AG09319 (cell line): ENCODE measurements at regions not wholly inside any gene's neighbourhood (a gene's known extent, or its start where the extent isn't known, plus 50 kb on each side); places are given as distances from the start of the nearest gene placed in this dataset.

ENCODE experiments used
- DNase-seq: peaks from one replicate; pipeline ENCODE4 v3.0.0-alpha.2; 2010; ENCODE audit warnings: low read depth; ENCODE audit errors: extremely low read depth
- TF ChIP-seq, protein P1 (sequence below): IDR thresholded peaks from 2 replicates; pipeline ENCODE4 v1.5.1; 2011; ENCODE audit warnings: low read depth, mild to moderate bottlenecking, inconsistent platforms, low read length, moderate library complexity

DNA sequence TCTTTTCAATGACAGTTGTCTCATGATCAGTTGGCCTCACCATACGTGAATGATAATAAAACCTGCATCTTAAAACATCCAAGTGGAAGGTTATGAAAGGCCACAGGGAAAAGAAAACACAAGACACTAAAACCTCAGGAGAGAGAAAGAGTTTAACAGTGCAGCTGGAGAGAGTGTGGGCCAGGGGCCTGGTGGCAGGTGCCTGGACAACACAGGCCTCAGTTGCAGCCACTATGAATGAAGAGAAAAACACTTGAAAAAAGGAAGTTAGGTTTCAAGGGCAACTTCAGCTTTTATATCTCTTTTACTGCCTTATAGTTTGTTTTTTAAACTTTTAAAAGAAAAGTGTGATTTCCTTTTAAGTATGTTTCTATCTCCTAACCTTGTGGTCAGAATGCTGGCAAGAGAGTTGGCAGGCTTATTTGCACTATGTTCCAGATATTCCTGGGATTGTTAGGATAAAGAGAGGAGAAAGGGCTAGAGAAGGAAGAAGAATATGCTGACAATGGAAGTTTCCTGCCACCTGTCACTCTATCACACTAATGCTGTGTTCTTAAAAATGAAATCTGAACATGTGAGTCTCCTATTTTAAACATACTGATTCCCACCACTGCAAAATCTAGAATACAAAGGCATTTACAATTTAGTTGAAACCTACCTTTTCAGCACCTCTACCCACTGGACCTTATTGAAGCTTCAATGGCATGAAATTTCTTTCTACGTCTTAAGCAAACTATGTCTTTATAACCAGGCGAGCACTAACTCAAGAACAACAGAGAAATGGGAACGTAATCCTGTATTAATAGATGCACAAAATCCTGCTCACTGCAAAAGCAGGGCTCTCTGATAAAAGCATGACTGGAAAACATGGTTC lies 222.4 kb downstream of the CD83 start:
- TF ChIP-seq, protein P1, sequence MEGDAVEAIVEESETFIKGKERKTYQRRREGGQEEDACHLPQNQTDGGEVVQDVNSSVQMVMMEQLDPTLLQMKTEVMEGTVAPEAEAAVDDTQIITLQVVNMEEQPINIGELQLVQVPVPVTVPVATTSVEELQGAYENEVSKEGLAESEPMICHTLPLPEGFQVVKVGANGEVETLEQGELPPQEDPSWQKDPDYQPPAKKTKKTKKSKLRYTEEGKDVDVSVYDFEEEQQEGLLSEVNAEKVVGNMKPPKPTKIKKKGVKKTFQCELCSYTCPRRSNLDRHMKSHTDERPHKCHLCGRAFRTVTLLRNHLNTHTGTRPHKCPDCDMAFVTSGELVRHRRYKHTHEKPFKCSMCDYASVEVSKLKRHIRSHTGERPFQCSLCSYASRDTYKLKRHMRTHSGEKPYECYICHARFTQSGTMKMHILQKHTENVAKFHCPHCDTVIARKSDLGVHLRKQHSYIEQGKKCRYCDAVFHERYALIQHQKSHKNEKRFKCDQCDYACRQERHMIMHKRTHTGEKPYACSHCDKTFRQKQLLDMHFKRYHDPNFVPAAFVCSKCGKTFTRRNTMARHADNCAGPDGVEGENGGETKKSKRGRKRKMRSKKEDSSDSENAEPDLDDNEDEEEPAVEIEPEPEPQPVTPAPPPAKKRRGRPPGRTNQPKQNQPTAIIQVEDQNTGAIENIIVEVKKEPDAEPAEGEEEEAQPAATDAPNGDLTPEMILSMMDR = no peak
- no peak for DNase-seq

DNA sequence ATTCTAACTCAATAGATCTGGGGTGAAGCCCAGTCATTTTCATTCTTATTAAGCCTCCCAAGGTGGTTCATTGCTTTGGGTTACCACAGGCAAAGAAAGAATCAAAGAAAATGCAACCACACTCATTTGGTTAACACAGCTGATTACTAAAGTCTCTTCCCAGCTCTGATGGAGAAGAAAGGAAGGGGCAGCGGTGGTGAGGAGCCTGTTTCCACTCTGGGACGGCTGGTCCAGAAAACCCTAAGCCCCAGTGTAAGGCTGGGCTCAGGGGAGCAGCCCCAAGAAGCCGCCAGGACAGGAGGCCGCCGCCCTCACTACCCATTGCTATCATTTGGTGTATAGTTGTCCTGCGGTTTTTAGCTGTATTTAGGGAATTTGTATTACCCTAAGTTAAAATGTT lies 226.9 kb downstream of the CD83 start:
- no peak for DNase-seq
- TF ChIP-seq, protein P1 = no peak

DNA sequence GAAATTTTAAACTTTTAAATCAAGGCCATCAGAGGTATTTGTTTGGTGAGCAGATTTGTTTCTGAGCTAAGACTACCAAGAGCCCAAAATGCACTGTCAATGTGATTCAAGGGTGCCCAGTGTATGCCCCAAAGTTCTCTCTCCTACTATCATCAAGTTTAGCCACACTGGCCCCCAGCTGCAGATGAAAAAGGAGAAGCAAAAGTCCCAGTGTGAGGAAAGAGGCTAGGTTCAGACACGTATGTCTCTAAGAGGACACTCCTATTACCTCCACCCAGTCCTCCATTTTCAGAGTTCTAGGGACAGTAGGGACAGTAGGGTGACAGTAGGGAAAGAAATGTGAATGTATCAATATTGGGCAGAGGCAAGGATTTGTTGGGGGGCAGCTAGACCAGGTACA lies 230.8 kb downstream of the CD83 start:
- no peak for DNase-seq
- TF ChIP-seq, protein P1 = no peak

DNA sequence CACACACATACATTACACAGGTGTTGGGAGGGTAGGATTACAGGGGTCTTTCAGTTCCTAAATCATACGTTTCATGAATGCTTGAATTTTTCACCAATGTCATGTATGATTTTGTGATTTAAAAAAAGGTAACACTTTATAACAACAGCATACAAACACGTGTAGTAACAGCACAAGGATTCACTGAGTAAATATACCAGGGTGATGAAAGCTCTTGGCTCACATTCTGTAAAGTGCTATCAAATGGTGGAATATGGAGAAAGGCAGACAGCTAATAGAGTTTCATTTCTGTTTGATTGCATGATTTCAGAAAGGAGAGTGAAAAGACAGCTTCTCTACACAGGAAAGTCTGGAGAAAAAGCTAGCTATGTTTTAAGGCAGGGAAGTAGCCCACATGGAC lies 231.9 kb downstream of the CD83 start:
- no peak for DNase-seq
- TF ChIP-seq, protein P1 = no peak

DNA sequence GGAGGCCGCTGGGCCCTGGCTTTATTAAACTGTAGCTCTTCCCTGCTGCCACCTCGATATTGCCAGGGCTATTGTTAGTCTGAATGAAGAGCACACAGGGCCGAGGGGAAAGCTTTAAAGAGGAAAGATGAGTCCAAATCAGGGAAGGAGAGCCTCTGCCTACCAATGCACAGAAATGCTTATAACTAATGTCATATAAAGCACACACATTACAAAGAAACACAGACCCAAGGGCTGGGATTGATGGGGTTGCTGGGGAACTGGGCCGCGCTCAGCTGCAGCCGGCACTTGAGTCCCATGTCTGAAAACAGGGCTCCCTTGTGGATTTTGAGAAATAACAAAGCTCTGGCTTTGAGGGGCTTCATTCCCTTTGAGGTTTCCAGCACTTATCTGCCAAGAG lies 232.6 kb downstream of the CD83 start:
- no peak for DNase-seq
- TF ChIP-seq, protein P1 = no peak

DNA sequence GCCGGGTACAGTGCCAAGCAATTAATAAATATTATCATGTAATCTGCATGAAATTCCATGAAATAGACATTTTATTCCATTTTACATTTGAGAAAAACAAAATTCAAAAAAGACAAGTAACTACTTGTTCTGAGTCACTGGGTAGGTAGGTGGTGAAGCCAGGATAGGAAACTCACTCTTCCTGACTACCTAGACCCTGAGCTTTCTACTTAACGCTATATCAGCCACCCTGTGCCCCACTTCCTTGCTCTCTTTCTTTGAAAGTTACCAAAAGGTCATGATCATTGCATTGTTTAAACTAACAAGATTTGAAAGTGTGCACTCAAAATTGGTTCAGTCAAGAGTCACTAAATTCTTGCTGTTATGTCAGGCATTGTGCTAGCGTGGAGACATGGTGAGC lies 235.7 kb downstream of the CD83 start:
- DNase-seq = no peak
- TF ChIP-seq, protein P1 = no peak

DNA sequence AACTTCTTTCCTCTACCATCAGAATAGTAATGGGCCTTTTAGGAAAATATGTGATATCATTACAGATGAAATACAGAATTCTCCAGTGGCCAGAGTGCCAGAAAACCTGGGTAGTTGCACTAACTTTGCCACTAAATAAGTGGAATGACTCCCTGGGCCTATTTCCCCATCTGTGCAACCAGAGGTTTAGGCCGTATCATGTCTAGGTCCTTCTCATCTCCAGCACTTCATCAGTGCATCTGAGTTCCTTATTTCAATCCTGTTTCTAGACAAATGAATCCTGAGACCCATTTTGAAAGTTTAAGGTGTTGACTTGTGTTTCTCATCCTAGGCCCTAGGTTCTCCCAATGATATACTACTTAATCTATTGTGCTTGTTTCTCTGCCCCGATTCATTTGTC lies 236.2 kb downstream of the CD83 start:
- TF ChIP-seq, protein P1 = no peak
- no peak for DNase-seq
